HG03159 (cell line): ENCODE measurements at regions not wholly inside any gene's neighbourhood (a gene's known extent, or its start where the extent isn't known, plus 50 kb on each side); places are given as distances from the start of the nearest gene placed in this dataset.
"Not testable (repeated sequence)": the region's sequence is repeated elsewhere in the genome, so short reads cannot be mapped to it uniquely, and the experiment has no call there.

Experiments used
- ATAC-seq: cut with Tn5 transposase; IDR thresholded peaks from one replicate; pipeline ENCODE4 v1.9.1; 2021; ENCODE audit warnings: mild to moderate bottlenecking, moderate library complexity; ENCODE audit not compliant: unreplicated experiment

DNA sequence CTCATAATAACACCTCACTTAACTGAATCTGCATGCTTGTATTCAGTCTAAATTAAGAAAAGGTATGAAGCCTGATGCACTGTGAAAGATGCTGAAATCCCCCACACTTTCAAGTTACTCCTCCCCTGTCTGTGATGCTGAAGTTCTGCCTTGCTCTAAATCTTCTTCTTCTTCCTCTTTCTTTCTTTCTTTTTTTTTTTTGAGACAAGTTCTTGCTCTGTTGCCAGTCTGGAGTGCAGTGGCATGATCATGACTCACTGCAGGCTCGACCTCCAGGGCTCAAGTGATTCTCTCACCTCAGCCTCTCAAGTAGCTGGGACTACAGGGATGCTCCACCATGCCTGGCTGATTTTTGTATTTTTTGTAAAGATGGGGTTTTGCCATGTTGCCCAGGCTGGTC, 231.0 kb upstream of the B3GALT2 start:
- no peak for ATAC-seq

DNA sequence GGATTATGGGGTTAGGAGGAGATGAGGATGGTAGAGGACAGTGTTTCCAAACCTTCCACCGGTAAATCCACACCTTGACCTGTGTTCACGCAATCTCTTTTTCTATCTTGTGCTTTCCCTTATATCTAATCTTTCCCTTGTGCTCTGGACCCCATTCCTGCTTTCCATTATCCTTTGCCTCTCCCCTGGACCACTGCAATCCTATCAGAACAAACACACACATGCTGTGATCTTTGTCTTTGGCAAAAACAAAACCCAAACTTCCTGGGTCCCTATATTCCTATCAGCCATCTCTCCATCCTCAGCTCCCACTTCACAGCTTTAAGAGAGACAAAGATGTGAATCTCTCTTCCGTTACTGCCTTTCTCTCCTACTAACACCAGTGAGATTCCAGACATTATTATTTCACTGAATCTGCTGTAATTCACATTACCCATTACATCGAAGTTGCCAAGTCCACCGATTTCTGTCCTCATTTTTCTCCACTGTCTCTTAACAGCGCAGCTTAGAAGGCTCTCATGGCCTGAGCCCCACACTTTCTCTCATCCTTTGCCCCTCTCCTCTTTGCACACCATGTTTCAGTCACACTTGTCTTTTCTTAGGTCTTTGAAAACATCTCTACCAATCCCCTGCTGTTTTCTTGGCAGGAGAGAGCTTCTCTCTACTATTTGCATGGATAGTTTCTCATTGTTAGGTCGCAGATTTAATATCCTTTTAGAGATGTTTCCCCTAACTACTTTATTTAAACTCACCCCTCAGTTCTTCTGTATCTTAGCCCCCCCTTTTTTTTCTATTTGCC, 230.0 kb upstream of the B3GALT2 start:
- no peak for ATAC-seq

DNA sequence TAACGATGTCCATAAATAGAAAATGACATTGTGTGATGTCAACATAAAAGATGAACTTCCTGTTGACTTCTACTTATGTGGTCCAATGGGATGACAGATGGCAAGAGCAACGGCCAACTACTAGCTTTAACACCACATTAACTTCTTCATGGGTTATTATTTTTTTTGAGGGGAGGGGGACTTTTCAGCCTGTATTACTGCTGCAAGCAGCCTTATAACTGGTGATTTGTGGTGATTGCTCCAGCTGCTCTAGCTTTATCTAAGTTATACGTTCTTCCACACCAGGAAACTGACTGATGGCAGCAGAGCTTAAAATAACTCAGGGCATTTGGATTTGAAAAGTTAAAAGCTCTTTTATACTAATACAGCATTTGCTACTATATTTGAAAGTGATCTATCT, 228.8 kb upstream of the B3GALT2 start:
- ATAC-seq = no peak

DNA sequence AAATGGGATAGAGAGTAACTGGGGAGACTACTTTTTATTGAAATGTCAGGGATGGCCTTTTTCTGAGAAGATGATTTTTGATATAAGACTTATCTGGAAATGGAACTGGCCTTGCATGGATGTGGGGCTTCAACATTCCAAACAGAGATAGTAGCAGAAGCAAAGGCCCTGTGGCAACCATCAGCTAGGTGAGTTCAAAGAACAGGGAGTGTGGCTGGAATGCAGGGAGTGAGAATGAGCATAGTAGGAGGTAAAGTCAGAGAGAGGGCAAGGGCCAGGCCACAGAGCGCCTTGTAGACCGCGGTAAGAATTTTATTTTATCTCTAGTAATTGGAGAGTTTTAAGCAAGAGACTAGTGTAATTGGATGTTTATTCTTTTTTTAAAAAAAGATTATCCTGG, 227.0 kb upstream of the B3GALT2 start:
- ATAC-seq = no peak

DNA sequence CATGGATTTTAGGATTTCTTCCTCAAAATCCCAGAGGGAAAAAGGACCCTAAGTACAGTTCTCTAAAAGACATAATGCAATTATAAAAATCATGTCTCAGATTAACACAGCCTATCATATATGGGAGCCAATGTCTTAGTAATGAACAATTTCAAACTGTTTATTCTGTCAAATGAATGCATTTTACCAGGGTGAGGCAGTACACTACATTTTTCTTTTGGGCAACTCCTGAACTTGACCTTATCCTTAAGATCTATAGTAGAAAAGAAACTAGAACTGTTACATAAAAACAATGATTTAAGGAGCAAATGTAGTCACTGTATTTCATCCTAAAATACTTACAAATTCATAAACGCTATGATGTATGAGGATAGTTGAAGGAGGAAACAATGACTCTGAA, 226.3 kb upstream of the B3GALT2 start:
- no peak for ATAC-seq

DNA sequence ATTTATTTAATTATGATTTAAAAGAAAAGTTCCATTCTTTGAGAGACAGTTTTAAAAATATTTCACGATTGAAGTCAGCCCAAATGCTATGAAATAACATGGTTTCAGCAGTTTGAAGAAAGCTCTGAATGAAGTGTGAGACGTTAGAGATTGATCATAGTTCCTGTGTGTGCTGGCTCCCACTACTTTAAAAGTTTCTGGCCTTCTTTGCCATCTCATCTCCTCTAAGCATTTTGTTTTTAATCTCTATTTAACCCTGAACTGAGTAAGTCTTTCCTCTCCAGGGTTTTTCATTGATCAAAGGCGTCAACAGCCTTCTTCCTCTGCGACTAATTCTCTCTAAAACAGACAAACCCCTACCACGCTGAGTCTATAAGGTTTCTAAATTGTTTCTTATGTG, 225.3 kb upstream of the B3GALT2 start:
- ATAC-seq = no peak

- no peak for ATAC-seq
These were observed 224.8 kb upstream of the B3GALT2 start for GRCh38 chr1:193411215-193411614.

- ATAC-seq = no peak
These were observed 222.4 kb upstream of the B3GALT2 start for GRCh38 chr1:193408782-193409293.

GRCh38 chr1:193406901-193407300, 220.5 kb upstream of the B3GALT2 start:
- peak; percentile 80 for ATAC-seq

DNA sequence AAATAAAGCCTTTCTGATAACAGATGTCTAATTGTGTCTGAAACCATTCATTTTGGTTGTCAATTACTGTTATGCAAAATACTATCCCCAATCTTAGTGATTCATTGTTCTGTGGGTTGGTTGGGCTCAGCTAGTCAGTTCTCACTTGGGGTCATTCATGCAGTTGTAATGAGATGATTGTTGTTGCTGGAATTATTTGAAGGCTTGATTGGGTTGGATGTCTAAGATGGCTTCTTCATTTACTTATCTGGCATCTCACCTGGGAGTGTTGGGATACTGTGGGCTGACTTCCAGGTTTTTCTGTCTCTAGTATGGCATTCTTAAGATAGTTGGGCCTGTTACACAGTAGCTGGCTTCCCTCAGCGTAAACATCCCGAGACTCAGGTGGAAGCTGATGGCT, 217.8 kb upstream of the B3GALT2 start:
- ATAC-seq = no peak

DNA sequence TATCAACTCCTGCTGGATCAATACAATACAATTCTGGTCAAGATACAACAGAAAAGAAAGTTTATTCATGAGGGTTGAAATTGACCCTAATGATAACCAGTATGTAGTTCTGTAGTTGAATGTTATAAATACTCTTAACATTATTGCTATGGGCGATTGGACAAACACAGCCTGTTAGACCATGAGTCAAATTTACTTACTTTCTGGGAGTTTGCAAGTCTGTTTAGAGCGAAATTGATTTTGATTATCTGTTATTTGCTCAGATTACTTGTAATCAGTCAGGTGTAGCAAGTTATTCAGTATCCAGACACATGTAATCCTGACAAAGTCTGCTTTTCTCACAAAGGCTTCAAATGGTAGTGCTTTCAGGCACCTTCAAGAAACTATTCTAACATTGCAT, 216.6 kb upstream of the B3GALT2 start:
- no peak for ATAC-seq

DNA sequence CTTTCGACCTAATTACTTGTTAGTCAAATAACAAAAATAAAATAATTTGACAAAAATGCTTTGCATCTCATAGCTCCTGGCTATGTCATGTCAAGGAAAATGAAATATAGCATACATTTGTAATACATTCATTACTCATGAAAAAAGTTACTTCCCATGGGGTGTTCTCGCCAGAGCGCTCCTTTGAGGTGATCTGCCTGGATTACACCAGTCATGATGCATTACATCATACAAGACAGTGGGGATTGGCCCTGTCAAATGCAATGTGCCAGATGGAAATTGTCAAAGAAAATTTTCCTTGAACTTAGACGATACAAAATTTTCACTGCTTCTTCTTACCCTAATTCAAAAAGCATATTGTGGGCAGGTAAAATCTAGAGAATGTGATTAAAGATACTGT, 215.6 kb upstream of the B3GALT2 start:
- no peak for ATAC-seq

- no peak for ATAC-seq
These were observed 207.9 kb upstream of the B3GALT2 start for GRCh38 chr1:193394336-193394735.

- ATAC-seq = no peak
These were observed 206.3 kb upstream of the B3GALT2 start for GRCh38 chr1:193392686-193393085.

DNA sequence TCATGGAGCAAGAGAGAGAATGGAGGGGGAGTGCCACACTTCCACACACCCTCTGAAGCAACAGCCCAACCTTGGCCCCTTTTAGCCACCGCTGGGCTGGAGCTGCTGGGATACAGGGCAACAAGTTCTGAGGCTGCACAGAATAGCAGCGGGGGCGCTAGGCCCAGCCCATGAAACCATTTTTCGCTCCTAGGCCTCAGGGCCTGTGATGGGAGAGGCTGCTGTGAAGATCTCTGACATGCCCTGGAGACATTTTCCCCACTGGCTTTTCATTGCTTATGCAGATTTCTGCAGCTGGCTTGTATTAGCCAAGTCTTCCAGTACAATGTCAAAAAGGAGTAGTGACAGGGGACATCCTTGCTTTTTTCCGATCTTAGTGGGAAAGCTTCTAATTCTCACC, 202.3 kb upstream of the B3GALT2 start:
- no peak for ATAC-seq

- no peak for ATAC-seq
These were observed 201.8 kb upstream of the B3GALT2 start for GRCh38 chr1:193388165-193388564.

DNA sequence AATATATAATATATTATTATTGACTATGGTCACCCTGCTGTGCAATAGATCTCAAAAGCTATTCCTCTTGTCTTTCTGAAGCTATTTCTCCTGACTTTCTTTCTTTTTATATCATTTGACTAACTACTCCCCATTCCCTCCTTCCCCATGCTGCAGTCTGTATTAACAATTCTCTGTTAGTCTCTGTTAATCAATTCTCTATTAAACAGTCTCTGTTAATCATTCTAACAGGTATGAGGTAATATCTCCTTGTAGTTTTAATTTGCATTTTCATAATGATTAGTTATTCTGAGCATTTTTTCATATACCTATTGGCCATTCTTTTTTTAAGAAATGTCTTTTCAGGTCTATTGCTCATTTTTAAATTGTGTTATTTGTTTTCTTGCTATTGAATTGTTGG, 201.0 kb upstream of the B3GALT2 start:
- ATAC-seq = no peak

DNA sequence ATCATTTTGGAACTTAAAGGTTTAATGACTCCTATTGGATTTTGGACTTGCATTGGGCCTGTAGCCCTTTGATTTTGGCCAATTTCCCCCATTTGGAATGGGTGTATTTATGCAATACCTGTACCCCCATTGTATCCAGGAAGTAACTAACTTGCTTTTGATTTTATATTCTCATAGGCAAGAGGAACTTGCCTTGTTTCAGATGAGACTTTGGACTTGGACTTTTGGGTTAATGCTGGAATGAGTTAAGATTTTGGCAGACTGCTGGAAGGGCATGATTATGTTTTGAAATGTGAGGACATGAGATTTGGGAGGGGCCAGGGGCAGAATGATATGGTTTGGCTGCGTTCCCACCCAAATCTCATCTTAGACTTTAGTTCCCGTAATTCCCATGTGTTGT, 192.0 kb upstream of the B3GALT2 start:
- not testable (repeated sequence) for ATAC-seq

GRCh38 chr1:193377472-193377871, 191.1 kb upstream of the B3GALT2 start:
- ATAC-seq = no peak

DNA sequence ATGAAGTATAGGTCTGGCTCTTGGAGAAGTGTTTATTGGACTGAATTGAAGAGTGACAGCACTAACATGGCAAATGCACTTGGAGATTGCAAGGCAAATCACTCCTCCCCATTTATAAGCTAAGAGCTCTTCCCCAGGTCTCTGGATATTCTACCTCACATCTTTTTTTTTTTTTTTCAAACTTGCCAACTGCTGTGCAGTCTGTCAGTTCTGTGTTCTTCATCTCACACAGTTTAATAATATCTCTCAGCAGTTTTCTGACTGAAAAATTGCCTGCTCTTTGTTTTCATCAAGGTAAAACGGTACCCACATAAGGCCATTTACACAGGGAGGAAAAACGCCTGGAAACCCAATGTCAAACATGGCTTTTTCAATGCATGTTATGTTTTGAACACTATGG, 186.1 kb upstream of the B3GALT2 start:
- ATAC-seq = no peak

DNA sequence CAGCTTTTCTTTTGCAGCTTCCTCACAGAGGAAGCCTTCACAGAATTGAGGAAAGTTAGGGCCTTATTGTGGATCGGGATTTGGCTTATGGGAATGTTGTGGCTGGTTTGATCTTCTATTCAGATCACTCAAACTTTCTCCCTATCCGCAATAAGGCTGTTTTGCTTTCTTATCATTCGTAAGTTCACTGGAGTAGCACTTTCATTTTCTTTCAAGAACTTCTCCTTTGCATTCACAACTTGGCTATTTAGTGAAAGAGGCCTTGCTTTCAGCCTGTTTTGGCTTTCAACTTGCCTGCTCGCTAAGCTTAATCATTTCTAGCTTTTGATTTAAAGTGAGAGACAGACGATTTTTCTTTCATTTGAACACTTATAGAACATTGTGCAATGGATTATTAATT, 181.9 kb upstream of the B3GALT2 start:
- ATAC-seq = peak; percentile 71

DNA sequence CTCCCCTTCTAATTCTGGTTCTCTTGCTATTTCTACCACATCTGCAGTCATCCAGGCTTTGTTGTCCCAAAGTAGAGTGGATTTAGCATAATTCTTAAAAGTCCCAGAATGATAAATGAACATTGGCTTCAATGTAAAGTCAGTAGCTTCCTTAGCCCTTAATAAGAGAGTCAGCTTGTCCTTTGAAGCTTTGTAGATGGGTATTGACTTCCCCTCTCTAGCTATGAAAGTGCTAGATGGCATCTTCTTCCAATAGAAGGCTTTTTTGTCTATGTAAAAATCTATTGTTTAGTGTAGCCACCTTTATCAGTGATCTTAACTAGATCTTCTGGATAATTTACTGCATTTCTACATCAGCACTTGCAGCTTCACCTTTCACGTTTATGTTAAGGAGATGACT, 181.4 kb upstream of the B3GALT2 start:
- peak; percentile 20 for ATAC-seq
